SU-DHL-6 (cell line): ENCODE measurements at regions not wholly inside any gene's neighbourhood (a gene's known extent, or its start where the extent isn't known, plus 50 kb on each side); places are given as distances from the start of the nearest gene placed in this dataset.

Source experiments
- H2AFZ ChIP-seq: fragments of 200-600 bp; sonication (generic); 2 replicates; pipeline ENCODE4 v1.6.1; 2014; ENCODE audit warnings: low read depth, mild to moderate bottlenecking, moderate library complexity, mixed read lengths, antibody characterized with exemption, low read length; ENCODE audit not compliant: severe bottlenecking
- H3F3A ChIP-seq: fragments of 200-600 bp; shearing (Covaris generic); 2 replicates; pipeline ENCODE4 v1.6.0; 2016; ENCODE audit warnings: antibody characterized with exemption, mild to moderate bottlenecking; ENCODE audit not compliant: insufficient read depth
- H3K27ac ChIP-seq: fragments of 200-600 bp; sonication (generic); 2 replicates; pipeline ENCODE4 v1.5.1; 2016; ENCODE audit warnings: low read depth, mild to moderate bottlenecking, low read length, moderate library complexity, mixed read lengths
- H3K27me3 ChIP-seq: fragments of 200-600 bp; sonication (generic), shearing (Covaris generic); 2 replicates; pipeline ENCODE4 v1.6.0; 2014; ENCODE audit warnings: mild to moderate bottlenecking, low read length
- H3K36me3 ChIP-seq: fragments of 200-600 bp; sonication (generic); 2 replicates; pipeline ENCODE4 v1.6.1; 2014; ENCODE audit warnings: mild to moderate bottlenecking, low read length, mixed read lengths
- H3K4me2 ChIP-seq: fragments of 300-600, 200-600 bp; shearing (Covaris generic), sonication (generic); 2 replicates; pipeline ENCODE4 v1.6.0; 2014; ENCODE audit warnings: low read length, low read depth, mild to moderate bottlenecking; ENCODE audit not compliant: poor library complexity, severe bottlenecking
- H3K4me3 ChIP-seq: fragments of 200-600 bp; sonication (generic); 2 replicates; pipeline ENCODE4 v1.5.1; 2014; ENCODE audit warnings: antibody characterized with exemption, low read length, mild to moderate bottlenecking, mixed read lengths; ENCODE audit not compliant: insufficient read depth, poor library complexity, severe bottlenecking
- H3K79me2 ChIP-seq: fragments of 200-600 bp; sonication (generic); 2 replicates; pipeline ENCODE4 v1.6.1; 2014; ENCODE audit warnings: mild to moderate bottlenecking, low read length, moderate library complexity; ENCODE audit not compliant: insufficient read depth
- H3K9ac ChIP-seq: fragments of 200-600 bp; sonication (generic); 2 replicates; pipeline ENCODE4 v1.7.0; 2014; ENCODE audit warnings: mild to moderate bottlenecking, low read length
- H3K9me2 ChIP-seq: fragments of 200-600 bp; sonication (generic); replicated peaks from 2 replicates; pipeline ENCODE4 v1.6.1; 2014; ENCODE audit warnings: low read length; ENCODE audit not compliant: insufficient read depth
- H3K9me3 ChIP-seq: fragments of 200-600 bp; sonication (generic); 2 replicates; pipeline ENCODE4 v1.6.1; 2014; ENCODE audit warnings: low read length, mixed read lengths; ENCODE audit not compliant: insufficient read depth
- H4K20me1 ChIP-seq: fragments of 200-600 bp; sonication (generic); 2 replicates; pipeline ENCODE4 v1.6.1; 2014; ENCODE audit warnings: low read depth, mild to moderate bottlenecking, antibody characterized with exemption, low read length, moderate library complexity, mixed read lengths
- EZH2phosphoT487 ChIP-seq: fragments of 200-600 bp; sonication (generic), shearing (Covaris generic); conservative IDR thresholded peaks from 2 replicates; pipeline ENCODE4 v1.6.1; 2018; ENCODE audit warnings: mild to moderate bottlenecking, antibody characterized with exemption, low read length, moderate library complexity, mixed read lengths
- TF ChIP-seq, protein P1 (sequence below): fragments of 200-600 bp; sonication (generic); IDR thresholded peaks from one replicate; pipeline ENCODE4 v1.5.1; 2017; ENCODE audit warnings: antibody characterized with exemption, mild to moderate bottlenecking, low read length, moderate library complexity; ENCODE audit not compliant: insufficient read depth, poor library complexity, severe bottlenecking

DNA sequence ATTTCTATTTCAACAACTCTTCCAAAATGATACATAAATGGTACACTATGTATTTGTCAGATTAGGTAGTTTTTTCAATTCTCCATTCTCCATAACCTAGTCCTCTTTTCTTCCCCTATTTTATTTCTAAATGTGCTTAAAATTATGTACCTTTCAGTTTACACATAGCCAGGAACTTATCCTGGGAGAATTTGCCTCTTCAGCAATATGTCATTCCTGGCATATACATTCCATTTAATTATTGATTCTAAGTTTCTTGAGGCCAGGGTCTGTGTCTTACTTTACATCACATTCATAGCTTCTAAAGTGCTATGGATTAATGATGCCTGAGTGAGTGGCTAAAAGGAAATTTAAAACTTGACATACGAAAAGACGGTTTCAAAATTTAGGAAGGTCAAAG, 199.8 kb downstream of the PDGFRA start:
- Histone ChIP-seq H3F3A (no peaks in the 10 kb centered on the region), H3K27ac (no peak overlapping the region), H3K27me3 (no peaks in the 10 kb centered on the region), H2AFZ (no peak overlapping the region), H3K79me2 (no peaks in the 10 kb centered on the region), H3K4me2 (no peak overlapping the region), H3K36me3 (no peaks in the 10 kb centered on the region), H3K4me3 (no peak overlapping the region), H3K9me3 (no peaks in the 10 kb centered on the region), H3K9ac (no peak overlapping the region), H3K9me2 (no peaks in the 10 kb centered on the region), H4K20me1 (no peaks in the 10 kb centered on the region)
- TF ChIP-seq, protein P1, sequence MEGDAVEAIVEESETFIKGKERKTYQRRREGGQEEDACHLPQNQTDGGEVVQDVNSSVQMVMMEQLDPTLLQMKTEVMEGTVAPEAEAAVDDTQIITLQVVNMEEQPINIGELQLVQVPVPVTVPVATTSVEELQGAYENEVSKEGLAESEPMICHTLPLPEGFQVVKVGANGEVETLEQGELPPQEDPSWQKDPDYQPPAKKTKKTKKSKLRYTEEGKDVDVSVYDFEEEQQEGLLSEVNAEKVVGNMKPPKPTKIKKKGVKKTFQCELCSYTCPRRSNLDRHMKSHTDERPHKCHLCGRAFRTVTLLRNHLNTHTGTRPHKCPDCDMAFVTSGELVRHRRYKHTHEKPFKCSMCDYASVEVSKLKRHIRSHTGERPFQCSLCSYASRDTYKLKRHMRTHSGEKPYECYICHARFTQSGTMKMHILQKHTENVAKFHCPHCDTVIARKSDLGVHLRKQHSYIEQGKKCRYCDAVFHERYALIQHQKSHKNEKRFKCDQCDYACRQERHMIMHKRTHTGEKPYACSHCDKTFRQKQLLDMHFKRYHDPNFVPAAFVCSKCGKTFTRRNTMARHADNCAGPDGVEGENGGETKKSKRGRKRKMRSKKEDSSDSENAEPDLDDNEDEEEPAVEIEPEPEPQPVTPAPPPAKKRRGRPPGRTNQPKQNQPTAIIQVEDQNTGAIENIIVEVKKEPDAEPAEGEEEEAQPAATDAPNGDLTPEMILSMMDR: no peak
- TF ChIP-seq EZH2phosphoT487: no peak

DNA sequence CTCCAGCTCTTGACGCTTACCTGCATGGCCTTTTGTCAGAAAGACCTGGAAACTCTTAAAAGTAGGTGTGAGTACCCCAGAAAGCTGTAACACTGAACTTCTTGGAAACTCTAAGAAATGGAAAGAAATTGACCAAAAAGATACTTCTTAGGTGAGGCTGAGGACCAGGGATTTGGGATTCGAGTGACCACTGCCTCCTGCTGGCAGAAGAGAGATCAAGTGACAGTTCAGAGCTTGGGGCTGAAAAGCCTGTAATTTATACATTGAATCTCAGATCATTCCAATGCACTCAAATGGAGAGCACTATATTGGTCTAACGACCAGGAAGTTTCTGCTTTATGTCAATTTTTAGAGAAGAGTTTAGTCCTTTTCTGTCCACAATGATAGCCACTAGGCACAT, 204.6 kb downstream of the PDGFRA start:
- no peak overlapping the region for H3K4me2 ChIP-seq
- no peak overlapping the region for H3K4me3 ChIP-seq
- H3K9me3 ChIP-seq: no peaks in the 10 kb centered on the region
- H4K20me1 ChIP-seq: no peaks in the 10 kb centered on the region
- no peaks in the 10 kb centered on the region for H3K79me2 ChIP-seq
- H3K27me3 ChIP-seq: no peaks in the 10 kb centered on the region
- H3K9ac ChIP-seq: no peak overlapping the region
- no peak overlapping the region for H3K27ac ChIP-seq
- H2AFZ ChIP-seq: no peak overlapping the region
- no peaks in the 10 kb centered on the region for H3K36me3 ChIP-seq
- TF ChIP-seq, protein P1: no peak
- TF ChIP-seq EZH2phosphoT487: no peak
- no peaks in the 10 kb centered on the region for H3K9me2 ChIP-seq
- H3F3A ChIP-seq: no peaks in the 10 kb centered on the region

DNA sequence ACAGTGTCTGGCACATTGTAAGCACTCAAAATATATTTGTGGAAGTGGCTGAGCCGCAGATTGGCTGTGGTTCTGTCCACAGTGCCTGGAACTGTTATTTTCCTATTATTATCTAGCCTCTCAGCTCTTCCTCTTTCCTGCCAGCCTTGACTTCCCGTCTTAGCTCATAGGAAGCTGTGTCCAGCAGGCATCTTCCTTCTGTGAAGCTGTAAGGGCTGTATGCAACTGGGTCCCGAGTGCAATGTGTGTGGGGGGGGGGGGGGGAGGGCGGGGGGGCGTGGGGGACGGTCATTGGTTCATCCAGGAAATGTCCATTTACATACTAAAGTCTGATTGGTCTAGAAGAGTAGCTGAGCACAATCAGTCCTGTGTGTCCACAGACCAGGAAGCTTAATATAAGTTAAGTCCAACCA, 210.7 kb downstream of the PDGFRA start:
- Histone ChIP-seq H2AFZ (no peak overlapping the region), H3K9ac (no peak overlapping the region), H4K20me1 (no peaks in the 10 kb centered on the region), H3K9me3 (no peaks in the 10 kb centered on the region), H3K27me3 (no peaks in the 10 kb centered on the region), H3K4me2 (no peak overlapping the region), H3K4me3 (no peak overlapping the region), H3K27ac (no peak overlapping the region), H3K79me2 (no peaks in the 10 kb centered on the region), H3K36me3 (no peaks in the 10 kb centered on the region), H3K9me2 (no peaks in the 10 kb centered on the region), H3F3A (no peaks in the 10 kb centered on the region)
- TF ChIP-seq, protein P1: no peak
- no peak for TF ChIP-seq EZH2phosphoT487
